ENCODE measurements at regions not wholly inside any gene's neighbourhood (a gene's known extent, or its start where the extent isn't known, plus 50 kb on each side); places are given as distances from the start of the nearest gene placed in this dataset.

GRCh38 chr6:2598867-2599266 is 151.9 kb downstream of the MYLK4 start:
- TF ChIP-seq, protein P1, sequence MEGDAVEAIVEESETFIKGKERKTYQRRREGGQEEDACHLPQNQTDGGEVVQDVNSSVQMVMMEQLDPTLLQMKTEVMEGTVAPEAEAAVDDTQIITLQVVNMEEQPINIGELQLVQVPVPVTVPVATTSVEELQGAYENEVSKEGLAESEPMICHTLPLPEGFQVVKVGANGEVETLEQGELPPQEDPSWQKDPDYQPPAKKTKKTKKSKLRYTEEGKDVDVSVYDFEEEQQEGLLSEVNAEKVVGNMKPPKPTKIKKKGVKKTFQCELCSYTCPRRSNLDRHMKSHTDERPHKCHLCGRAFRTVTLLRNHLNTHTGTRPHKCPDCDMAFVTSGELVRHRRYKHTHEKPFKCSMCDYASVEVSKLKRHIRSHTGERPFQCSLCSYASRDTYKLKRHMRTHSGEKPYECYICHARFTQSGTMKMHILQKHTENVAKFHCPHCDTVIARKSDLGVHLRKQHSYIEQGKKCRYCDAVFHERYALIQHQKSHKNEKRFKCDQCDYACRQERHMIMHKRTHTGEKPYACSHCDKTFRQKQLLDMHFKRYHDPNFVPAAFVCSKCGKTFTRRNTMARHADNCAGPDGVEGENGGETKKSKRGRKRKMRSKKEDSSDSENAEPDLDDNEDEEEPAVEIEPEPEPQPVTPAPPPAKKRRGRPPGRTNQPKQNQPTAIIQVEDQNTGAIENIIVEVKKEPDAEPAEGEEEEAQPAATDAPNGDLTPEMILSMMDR (conservative IDR thresholded peaks at IDR 0.05; ENCODE audit: low read depth, low read length) = no peak
- TF ChIP-seq EZH2 (IDR thresholded peaks at IDR 0.05; ENCODE audit: low read length, unreplicated experiment) (no peak), EZH2phosphoT487 (IDR thresholded peaks at IDR 0.05; ENCODE audit: borderline replicate concordance, low read length) (no peak)

Measured in PC-3 (cell line).